ENCODE measurements at regions not wholly inside any gene's neighbourhood (a gene's known extent, or its start where the extent isn't known, plus 50 kb on each side); places are given as distances from the start of the nearest gene placed in this dataset.
"Not testable (repeated sequence)": the region's sequence is repeated elsewhere in the genome, so short reads cannot be mapped to it uniquely, and the experiment has no call there.

DNA sequence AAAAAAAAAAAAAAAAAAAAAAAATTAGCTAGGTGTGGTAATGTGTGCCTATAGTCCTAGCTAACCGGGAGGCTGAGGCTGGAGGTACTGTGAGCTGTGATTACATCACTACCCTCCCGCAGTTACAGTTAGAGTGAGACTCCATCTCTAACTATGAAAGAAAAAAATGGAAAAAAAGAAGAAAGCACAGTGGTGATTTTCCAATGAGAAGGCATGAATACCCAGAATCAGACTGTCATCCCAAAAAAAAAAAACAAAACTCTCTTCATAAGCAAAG lies 269.9 kb upstream of the MKLN1 start:
- DNase-seq, result peak; percentile 80

DNA sequence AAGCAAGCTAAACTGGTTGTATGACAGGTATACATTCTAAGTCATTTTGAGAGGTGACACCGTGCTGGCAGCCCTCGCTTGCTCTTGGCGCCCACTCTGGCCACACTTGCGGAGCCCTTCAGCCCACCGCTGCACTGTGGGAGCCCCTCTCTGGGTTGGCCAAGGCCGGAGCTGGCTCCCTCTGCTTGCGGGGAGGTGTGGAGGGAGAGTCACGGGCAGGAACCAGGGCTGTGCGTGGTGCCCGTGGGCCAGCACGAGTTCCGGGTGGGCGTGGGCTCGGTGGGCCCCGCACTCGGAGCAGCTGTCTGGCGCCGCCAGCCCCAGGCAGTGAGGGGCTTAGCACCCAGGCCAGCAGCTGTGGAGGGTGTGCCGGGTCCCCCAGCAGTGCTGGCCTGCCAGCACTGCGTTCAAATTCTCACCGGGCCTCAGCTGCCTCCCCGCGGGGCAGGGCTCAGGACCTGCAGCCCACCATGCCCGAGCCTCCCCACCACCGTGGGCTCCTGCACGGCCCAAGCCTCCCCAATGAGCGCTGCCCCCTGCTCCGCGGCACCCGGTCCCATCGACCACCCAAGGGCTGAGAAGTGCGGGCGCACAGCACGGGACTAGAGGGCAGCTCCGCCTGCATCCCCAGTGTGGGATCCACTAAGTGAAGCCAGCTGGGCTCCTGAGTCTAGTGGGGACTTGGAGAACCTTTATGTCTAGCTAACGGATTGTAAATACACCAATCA lies 269.0 kb upstream of the MKLN1 start:
- DNase-seq, result not testable (repeated sequence)

DNA sequence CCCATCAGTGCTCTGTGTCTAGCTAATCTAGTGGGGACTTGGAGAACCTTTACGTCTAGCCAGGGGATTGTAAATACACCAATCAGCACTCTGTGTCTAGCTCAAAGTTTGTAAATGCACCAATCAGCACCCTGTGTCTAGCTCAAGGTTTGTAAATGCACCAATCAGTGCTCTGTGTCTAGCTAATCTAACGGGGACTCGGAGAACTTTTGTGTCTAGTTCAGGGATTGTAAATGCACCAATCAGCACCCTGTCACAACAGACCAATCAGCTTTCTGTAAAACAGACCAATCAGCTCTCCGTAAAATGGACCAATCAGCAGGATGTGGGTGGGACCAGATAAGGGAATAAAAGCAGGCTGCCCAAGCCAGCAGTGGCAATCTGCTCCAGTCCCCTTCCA lies 268.3 kb upstream of the MKLN1 start:
- not testable (repeated sequence) for DNase-seq

DNA sequence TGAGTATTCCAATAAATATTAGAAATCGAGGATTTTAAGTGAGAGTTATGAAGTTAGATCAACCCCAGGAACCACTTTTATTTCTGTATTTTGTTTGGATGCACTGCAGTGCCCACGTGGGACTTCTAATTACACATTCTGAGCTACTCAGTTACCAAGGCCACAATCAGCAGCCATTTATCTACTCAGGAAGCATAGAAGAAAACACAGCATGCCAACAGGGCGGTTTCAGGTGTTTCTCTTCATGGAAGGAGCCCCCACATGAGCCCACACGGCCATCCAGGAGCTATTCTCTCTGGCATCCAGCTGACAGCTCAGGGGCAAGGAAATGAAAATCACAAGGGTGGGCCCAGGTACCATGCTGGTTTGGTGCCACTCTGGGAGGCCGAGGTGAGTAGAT lies 266.5 kb upstream of the MKLN1 start:
- peak; percentile 65 for DNase-seq

DNA sequence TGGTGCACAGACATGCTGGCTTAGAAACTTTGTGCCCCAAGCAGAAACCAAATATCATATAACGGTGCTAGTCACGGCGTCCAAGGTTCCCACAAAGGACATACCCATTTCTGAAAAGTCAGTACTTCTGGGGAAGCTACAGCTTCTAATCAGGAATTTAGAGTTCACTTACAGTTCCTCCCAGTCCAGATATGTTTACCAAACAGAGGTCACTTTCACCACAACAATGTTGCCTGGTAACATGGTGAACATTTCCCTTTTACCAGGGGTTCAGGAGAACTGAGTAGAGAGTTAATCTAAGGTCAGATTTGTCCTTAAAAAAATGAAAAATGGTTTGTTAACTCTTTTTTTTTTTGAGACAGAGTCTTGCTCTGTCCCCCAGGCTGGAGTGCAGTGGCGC lies 265.9 kb upstream of the MKLN1 start:
- no peak for DNase-seq

DNA sequence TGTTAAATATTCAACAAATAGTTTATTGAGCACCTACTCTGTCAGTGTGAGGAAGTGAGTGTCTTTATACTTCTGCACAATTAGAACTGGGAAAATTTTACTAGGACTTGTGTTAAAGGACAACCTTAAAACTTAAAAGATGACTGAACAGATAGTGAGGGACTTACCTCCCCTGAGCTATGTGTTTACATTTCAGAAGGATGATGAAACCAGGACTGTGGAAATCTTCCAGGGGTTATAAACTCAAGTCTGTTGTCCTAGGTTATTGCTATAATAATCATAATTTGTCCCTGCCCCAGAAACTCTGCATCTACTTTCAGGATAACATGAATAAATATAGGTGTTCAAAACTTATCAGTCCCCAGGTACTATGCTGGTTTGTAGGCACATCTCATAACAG lies 261.0 kb upstream of the MKLN1 start:
- no peak for DNase-seq

DNA sequence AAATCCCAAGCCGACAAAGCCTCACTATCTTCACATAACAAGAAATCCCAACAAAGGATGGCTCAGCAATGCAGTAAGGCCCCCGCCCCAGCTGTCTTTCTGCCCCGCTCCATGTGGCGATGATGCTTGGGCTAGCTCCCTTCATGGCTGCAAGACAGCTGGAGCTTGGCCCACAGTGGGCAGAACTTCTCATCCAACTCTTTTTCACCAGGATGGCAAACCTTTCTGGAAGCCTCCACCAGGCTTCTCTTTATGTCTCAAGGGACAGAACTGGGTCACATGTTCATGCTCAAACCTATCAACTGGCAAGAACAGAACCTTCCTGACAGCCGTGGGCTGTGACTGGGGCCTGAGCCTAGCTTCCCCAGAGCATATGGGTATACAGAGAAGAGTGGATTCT lies 260.5 kb upstream of the MKLN1 start:
- no peak for DNase-seq

DNA sequence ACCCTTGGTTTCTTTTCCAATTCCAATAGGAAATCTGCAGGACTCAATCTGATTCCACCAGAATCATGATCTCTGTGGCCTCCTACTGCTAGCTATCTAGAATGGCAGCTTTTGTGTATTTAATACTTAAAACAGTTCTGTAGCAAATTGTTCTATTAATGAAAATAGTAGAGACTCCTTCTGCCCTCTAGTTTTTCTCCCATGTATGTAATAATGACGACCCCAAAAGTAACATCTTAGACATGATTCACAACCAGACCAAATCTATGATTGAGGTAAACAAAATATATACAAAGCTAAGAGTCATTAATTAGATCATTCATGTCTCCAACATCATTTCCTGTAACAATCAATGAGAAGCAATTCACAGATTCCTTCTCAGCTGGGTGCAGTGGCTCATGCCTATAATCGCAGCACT lies 259.1 kb upstream of the MKLN1 start:
- no peak for DNase-seq

DNA sequence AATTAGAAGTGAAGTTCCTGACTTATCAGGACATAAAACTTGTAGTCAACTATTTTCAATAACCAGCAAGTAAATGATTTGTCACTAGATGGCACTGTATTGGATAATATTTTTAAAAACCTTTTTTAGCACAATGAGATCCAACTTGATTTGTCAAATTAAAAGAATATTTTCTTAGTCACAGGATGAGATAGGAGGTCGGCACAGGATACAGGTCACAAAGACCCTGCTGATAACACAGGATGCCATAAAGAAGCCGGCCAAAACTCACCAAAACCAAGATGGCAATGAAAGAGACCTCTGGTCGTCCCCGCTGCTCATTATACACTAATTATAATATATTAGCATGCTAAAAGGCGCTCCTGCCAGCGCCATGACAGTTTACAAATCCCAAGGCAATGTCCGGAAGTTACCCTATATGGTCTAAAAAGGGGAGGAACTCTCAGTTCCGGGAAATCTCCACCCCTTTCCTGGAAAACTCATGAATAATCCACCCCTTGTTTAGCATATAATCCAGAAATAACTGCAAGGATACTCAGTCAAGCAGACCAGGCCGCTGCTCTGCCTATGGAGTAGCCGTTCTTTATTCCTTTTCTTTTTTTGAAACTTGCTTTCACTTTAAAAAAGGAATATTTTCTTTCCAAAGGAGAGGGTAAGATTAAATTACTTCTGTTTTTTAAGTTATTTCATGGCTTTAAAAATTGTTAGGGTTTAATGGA lies 255.7 kb upstream of the MKLN1 start:
- peak; percentile 47 for DNase-seq

DNA sequence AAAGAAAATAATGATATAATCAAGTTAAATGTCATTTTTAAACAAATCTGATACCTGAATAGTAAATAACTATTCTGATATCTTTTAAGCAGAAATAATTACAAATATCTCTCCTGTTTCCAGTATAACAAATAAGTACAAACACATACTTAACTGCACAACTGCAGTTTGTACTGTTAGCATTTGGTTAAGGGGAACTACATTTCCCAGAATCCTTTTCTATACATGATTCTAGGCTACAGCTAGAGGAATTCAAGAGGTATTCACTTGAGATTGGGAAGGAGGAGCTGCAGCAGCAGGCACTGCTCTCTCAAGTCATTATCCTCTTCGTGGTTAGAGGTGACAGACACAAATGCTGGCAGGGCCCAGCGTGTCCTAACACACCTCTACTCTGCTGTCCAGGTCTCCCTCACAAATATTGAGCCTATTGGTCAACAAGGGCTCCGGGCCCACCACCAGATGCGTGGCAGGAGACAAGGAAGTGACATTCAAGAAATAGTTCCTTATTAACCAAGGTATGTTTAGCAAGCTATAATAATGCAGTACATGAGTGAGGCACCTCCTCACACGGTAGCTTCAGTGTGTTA lies 255.1 kb upstream of the MKLN1 start:
- DNase-seq, result peak; percentile 53

DNA sequence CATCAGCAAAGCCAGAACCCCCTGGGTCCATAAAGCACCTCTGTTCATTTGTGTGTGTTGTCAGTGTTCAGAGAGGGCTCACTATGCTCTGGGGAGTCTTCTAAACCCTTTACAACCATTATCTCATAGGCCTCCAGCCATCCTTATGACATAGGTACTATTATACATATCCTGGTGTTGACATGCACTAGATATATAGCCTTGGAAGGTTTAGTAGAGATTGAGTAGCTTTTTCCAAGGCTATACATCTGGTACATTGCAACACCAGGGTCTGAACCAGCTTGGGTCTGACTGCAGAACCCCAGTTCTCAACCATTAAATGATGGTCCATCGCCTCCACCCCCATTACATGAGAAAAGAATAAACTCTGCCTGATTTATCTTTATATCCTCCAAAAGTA lies 253.6 kb upstream of the MKLN1 start:
- DNase-seq, result no peak

DNA sequence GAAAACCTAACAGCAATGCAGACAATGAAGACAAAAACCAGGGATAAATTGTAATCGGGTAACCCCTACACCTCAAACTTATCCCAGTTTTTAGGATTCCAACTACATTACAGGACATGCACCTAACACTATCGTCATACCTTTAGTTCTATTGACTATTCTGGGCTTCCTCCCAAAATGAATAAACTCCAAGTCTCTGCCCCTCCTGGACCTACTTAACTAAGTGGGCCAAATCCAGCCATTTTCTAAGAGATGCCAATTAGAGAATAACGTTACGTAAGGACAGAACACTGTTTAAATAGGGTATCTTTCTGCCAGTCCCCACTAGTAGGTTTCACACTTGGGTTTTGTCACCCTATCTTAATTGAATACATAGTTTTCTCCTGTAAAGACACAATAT lies 253.1 kb upstream of the MKLN1 start:
- no peak for DNase-seq

DNA sequence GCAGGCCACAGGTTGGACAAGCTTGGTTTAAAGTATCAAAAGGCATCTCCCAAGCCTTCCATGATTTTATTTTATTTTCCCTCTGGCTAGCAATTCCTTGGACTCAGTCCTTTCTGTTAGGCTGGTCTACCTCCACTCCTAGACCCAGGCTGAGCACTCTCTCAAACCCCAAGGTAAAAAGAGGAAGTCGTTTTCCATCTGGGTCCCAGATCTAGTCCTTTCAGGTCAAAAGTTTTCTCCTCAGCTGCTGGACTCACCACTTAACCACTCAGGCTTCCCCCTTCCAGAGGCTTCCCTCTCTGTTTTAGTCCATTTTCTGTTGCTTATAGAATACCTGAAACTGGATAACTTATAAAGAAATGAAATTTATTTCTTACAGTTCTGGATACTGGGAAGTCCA lies 252.3 kb upstream of the MKLN1 start:
- no peak for DNase-seq

DNA sequence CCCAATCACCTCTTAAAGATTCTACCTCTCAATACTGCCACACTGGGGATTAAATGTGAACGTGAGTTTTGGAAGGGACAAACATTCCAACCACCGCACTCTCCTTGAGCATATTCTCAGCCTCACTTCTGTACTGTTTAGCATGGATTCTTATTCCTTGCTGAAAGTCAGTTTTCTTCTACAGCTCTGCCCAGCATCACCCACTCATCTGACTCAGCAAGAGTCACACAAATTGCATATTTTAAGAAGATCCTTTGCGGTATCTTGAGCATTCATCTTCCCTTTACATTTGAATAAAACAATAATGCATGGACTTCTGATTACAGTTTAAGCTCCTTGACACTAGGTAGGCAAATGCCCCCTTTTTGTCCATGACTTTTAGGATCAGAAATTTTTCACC lies 251.6 kb upstream of the MKLN1 start:
- no peak for DNase-seq

DNA sequence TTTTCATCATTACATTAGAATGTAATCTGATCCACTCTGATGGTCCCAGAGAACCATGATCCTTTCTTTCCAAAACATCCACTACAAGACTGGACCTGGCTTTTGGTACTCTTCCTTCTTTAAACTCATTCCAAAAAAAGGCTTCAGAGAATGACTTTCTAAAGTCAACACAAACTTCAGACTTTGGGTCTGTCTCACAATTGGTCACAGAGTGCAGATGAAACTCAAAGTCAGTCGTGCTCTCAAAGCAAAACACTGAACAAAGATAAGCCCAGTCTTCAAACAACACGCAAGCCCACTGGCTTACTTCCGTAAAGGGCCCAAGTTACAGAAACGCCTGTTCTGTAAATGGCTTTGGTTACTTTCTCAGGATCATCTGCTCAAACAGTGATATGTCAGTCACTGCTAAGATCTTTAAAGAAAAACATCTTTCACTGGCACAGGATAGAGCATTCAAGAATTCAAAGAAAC lies 250.9 kb upstream of the MKLN1 start:
- no peak for DNase-seq

DNA sequence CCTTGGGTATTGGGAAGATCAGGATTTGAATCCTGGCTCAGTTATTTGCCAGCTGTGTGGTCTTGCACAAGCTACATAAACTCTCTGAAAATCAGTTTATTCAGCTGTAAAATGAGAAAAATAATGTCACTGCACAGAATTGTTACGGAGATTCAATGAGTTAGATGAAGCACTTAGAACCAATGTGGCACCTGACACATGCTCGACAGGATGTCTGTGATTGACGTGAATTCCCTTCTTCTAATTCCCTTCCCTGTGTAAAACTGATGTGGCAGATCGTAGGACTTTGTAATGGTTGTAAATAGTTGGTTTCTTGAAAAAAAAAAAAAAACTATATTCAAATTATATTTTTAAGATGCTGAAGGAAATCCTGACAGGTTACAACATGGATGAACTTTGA lies 249.9 kb upstream of the MKLN1 start:
- DNase-seq, result no peak

DNA sequence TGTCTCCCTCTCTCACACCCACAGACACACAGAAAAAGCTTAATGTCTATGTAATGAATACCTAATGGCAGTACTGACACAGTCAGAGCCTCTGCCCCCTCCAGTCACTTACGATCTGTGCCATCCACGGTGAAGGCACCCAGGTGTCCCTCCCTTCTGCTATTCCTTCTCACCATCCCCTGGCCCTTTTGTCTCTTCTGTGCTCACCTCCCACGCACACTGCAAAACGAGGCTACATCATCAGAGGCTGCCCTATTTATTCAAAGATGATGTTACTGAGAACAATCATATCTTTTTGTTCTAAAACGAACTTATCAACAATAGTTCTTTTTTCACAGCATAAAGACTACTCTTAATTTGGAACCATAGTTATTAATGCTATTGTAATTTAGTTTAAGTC lies 246.9 kb upstream of the MKLN1 start:
- no peak for DNase-seq

DNA sequence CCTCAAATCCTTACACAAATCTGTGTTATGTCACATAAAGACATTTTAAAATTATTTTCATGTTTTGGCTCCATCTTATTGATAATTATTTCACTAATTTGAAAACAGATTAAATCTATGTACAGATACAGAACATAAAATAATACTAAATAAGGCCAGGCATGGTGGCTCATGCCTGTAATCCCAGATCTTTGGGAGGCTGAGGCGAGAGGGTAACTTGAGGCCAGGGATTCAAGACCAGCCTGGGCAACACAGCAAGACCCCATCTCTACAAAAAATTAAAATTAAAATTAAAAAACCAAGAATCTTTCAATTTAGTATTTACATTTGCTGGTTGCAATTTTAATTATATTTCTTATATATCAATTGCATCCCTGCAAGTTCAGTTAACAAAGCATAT lies 246.4 kb upstream of the MKLN1 start:
- no peak for DNase-seq

DNA sequence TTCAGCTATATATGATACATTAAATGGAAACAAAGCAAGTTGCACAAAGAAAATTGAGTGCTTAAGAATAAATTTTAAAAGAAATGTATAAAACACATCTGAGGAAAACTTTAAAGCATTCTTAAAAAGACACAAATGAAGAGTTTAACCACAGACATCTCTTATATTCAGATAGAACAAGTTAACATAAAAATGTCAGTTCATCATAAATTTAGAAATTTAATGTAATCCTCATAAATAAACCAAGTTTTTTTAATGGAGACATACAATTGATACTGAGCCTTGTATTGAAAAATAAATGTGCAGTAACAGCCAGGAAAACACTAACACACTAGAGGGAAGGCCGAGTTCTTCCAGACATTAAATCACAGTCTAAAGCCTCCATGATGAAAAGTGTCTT lies 243.9 kb upstream of the MKLN1 start:
- no peak for DNase-seq

DNA sequence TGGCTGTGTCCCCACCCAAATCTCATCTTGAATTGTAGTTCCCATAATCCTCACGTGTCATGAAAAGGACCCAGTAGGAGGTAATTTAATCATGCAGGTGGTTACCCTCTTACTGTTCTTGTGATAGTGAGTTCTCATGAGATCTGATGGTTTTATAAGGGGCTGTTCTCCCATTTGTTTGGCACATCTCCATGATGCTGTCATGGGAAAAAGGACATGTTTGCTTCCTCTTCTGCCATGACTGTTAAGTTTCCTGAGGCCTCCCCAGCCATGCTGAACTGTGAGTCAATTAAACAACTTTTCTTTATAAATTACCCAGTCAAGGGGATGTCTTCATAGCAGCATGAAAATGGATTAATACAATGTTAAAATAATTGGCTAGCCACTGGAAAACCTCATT lies 243.3 kb upstream of the MKLN1 start:
- not testable (repeated sequence) for DNase-seq

DNA sequence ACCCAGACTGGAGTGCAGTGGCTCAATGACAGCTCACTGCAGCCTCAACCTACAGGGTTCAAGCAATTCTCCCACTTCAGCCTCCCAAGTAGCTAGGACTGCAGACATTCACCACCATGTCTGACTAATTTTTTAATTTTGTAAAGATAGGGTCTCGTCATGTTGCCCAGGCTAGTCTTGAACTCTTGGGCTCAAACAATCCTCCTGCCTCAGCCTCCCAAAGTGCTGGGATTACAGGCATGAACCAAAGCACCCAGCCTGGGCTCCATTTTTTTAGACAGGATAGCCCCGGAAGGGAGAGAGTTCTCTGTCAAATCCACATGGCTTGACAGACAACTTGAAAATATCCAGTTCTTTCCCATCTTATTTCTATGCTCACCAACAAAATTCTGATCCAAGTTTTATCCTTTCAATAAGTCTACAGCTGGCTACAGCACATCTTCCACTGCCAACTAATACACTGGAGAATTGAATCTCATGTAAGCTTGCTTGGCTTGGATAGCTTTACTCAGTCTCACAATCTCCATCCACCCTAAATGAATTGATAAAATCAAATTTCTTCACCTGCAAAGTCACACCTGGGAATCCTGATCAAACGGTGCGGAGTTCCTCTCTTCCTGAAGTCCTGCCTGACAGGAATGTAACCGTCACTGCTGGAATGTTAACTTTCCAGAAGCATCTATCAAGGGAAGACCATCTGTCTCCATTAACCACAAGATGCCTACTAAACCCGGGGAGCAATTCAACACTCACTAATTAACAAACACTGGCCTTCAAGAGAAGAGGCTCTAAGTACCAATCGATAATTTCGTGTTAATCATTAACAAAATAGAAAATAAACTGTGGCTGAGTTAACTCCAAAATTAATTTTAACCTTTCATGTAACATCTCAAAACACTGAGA lies 239.7 kb upstream of the MKLN1 start:
- DNase-seq, result no peak

DNA sequence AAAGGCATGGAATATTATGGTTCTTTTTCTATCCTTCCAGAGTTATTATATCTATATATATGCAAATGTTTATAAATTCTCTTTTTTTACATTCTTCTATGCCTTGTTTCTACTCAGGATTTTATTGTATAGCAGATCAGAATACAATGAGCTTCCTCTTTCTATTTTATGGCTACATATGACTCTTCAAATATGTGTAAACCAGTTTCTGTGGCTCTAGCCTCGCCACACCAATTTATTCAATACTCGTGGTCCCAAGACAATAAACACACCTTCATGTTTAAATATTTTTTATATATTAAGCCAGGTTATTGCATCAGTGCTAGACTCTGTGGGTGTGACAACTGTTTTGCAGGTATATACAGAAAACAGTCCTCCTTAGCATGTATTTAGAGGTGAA lies 237.5 kb upstream of the MKLN1 start:
- no peak for DNase-seq

DNA sequence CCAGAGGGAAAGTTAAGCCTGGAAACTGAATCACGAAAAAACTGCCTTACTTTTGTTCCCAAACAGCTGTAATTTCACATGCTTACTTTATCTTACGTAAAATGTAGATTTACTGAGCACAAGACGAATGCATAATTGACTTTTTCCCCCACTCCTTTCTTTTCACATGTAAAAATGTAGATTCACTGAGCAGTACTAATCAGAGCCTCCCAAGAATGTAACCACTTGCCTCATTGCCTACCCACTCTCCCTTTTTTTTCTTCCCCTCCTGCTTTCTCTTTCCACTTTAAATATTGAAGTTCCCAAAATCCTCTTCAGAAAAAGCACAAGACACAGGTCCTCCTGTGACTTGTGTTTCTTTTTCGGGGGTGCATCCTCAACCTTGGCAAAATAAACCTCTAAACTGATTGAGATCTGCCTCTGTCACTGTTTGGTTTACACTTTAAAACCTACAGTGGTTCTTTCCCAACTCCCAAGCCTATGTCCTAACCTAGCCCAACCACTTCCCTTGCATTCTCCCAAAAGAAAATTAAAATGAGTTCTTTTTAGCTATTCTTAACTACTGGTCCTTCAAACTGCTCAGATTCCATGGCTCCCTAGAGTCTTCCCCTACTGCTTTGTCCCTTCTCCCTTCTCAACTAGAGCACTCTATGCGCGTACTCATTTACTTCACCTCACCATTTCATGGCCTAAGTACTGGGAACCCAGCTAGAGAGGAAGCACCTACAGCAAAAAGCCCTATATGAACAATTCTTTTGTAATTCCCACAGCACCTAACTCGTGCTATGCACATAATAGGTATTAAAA lies 236.6 kb upstream of the MKLN1 start:
- no peak for DNase-seq
